ENCODE measurements at regions not wholly inside any gene's neighbourhood (a gene's known extent, or its start where the extent isn't known, plus 50 kb on each side); places are given as distances from the start of the nearest gene placed in this dataset.

DNA sequence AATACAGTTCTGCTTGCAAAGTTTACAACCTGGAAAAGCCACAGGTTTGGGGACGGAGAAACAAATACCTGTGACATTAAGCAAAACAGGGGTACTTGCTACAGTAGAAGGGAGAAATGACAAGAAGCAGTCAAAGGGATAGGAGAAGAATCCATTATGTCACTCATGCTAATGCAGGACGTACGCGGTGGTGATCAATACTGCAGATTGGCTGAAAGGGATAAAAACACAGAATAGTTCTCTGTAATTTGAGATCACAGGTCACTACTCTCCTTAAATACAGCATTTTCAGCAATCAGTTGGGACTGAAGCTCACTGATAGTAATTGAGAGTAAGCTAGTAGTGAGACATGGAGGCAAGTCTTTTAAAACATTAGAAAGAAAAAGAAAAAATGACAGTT, 130.3 kb upstream of the MTAP start:
- Histone ChIP-seq H3K9me3 (no peaks in the 10 kb centered on the region), H3K27ac (no peak overlapping the region), H3K4me3 (replicated peaks in 1 of 3) (no peak overlapping the region), H3K4me1 (peaks cover 3 to 6% of the 10 kb centered on the region in 2 donors), H3K27me3 (no peaks in the 10 kb centered on the region), H3K36me3 (no peaks in the 10 kb centered on the region)
- intact Hi-C loops (cut with DNase I): no loop called here
- TF ChIP-seq POLR2A (IDR thresholded peaks at IDR 0.05): no peak
- TF ChIP-seq CTCF (IDR thresholded peaks at IDR 0.05): no peak
- DNase-seq: no peak
- 64 to 79% methylated on average over 4 of the region's 4 CpGs for WGBS, 2 donors

DNA sequence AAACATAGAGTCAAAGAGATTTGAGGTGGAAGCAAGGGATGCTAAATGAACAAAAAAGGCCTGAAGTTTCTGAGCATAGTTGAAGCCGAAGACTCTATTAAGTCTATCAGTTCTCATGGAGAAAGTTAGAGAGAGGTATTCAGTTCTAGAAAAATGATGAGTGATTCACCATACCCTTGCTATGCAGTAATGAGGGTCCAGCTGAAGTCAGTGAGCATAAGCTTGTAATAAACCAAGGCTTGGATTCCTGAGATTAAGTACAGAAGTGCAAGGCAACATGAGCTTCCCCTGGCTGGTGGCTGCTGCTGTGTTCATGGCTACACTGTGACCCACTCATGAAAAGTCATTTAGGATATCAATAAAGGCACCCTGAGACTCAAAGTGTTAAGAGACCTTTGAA, 129.7 kb upstream of the MTAP start:
- peaks cover 3 to 6% of the 10 kb centered on the region in 2 donors for H3K4me1 ChIP-seq
- H3K36me3 ChIP-seq: no peaks in the 10 kb centered on the region
- TF ChIP-seq CTCF (IDR thresholded peaks at IDR 0.05) (no peak), POLR2A (IDR thresholded peaks at IDR 0.05) (no peak)
- no peaks in the 10 kb centered on the region for H3K27me3 ChIP-seq
- H3K4me3 ChIP-seq (replicated peaks in 1 of 3): no peak overlapping the region
- 93 to 98% methylated on average over 1 of the region's 1 CpG for WGBS, 2 donors
- H3K27ac ChIP-seq: no peak overlapping the region
- H3K9me3 ChIP-seq: no peaks in the 10 kb centered on the region
- intact Hi-C loops (cut with DNase I): no loop called here
- DNase-seq: no peak

- Histone ChIP-seq H3K27me3 (no peaks in the 10 kb centered on the region), H3K9me3 (no peaks in the 10 kb centered on the region), H3K36me3 (no peaks in the 10 kb centered on the region), H3K4me1 (no peaks in the 10 kb centered on the region), H3K4me3 (replicated peaks in 1 of 3) (no peak overlapping the region), H3K27ac (no peak overlapping the region)
- intact Hi-C loops (cut with DNase I): no loop called here
- no peak for TF ChIP-seq POLR2A (IDR thresholded peaks at IDR 0.05)
- TF ChIP-seq CTCF (IDR thresholded peaks at IDR 0.05): no peak
- no peak for DNase-seq
- 88 to 90% methylated on average over 1 of the region's 1 CpG for WGBS, 2 donors
These were observed 127.5 kb upstream of the MTAP start for GRCh38 chr9:21674894-21675293.

GRCh38 chr9:21677387-21677786, 125.0 kb upstream of the MTAP start:
- Histone ChIP-seq H3K4me3 (replicated peaks in 1 of 3) (no peak overlapping the region), H3K9me3 (no peaks in the 10 kb centered on the region), H3K27me3 (no peaks in the 10 kb centered on the region), H3K36me3 (no peaks in the 10 kb centered on the region), H3K27ac (no peak overlapping the region), H3K4me1 (no peaks in the 10 kb centered on the region)
- no peak for DNase-seq
- WGBS, 2 donors: 91 to 95% methylated on average over 1 of the region's 1 CpG
- intact Hi-C loops (cut with DNase I): no loop called here
- TF ChIP-seq CTCF (IDR thresholded peaks at IDR 0.05) (no peak), POLR2A (IDR thresholded peaks at IDR 0.05) (no peak)

DNA sequence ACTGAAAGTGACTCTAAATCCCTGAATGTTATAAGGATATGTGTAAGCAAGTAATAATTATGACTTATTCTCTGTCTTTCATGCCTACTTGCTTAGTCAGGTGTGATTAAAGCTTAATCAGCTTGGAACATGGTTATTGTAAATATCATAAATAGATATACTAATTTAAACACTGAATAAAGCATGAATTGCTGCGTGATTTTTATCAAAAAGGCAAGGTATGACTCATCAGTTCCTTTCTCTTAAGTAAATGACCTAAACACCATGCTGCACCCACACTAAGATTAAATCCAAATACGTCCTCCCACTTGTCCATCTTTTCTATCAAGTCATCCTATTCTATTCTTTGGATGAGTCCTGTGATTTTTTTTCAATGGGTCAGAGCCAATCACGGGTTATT, 124.6 kb upstream of the MTAP start:
- Histone ChIP-seq H3K27ac (no peak overlapping the region), H3K27me3 (no peaks in the 10 kb centered on the region), H3K36me3 (no peaks in the 10 kb centered on the region), H3K9me3 (no peaks in the 10 kb centered on the region), H3K4me3 (replicated peaks in 1 of 3) (no peak overlapping the region), H3K4me1 (no peaks in the 10 kb centered on the region)
- WGBS, 2 donors: 69 to 78% methylated on average over 3 of the region's 3 CpGs
- TF ChIP-seq CTCF (IDR thresholded peaks at IDR 0.05) (no peak), POLR2A (IDR thresholded peaks at IDR 0.05) (no peak)
- DNase-seq: no peak
- intact Hi-C loops (cut with DNase I): no loop called here
